DND-41 (cell line): ENCODE measurements at regions not wholly inside any gene's neighbourhood (a gene's known extent, or its start where the extent isn't known, plus 50 kb on each side); places are given as distances from the start of the nearest gene placed in this dataset.

Source experiments
- CTCF ChIP-seq: IDR thresholded peaks from 2 replicates; pipeline ENCODE4 v1.5.1; 2012; ENCODE audit warnings: borderline replicate concordance, low read length, moderate library complexity, mild to moderate bottlenecking; ENCODE audit not compliant: poor library complexity, severe bottlenecking; ENCODE audit errors: extremely low read depth
- EZH2 ChIP-seq: IDR thresholded peaks from 3 replicates; pipeline ENCODE4 v1.6.1; 2012; ENCODE audit warnings: borderline replicate concordance, low read depth, mild to moderate bottlenecking, moderate library complexity, low read length, inconsistent platforms; ENCODE audit not compliant: severe bottlenecking

- no peak for TF ChIP-seq CTCF
- TF ChIP-seq EZH2, result no peak
Observed at GRCh38 chr6:27834879-27835549, 77.2 kb downstream of the OR2B2 start.
